Activated CD8-positive, alpha-beta memory T cell treated with anti-CD3 and anti-CD28 coated beads for 1 hour (primary cell): ENCODE measurements at regions not wholly inside any gene's neighbourhood (a gene's known extent, or its start where the extent isn't known, plus 50 kb on each side); places are given as distances from the start of the nearest gene placed in this dataset.

Experiments used
- DNase-seq, 2 donors: peaks; one replicate each; pipeline ENCODE4 v3.0.0-alpha.2; 2020; ENCODE audit warnings: low read depth in 1 of 2; ENCODE audit errors: extremely low read depth in 1 of 2

DNA sequence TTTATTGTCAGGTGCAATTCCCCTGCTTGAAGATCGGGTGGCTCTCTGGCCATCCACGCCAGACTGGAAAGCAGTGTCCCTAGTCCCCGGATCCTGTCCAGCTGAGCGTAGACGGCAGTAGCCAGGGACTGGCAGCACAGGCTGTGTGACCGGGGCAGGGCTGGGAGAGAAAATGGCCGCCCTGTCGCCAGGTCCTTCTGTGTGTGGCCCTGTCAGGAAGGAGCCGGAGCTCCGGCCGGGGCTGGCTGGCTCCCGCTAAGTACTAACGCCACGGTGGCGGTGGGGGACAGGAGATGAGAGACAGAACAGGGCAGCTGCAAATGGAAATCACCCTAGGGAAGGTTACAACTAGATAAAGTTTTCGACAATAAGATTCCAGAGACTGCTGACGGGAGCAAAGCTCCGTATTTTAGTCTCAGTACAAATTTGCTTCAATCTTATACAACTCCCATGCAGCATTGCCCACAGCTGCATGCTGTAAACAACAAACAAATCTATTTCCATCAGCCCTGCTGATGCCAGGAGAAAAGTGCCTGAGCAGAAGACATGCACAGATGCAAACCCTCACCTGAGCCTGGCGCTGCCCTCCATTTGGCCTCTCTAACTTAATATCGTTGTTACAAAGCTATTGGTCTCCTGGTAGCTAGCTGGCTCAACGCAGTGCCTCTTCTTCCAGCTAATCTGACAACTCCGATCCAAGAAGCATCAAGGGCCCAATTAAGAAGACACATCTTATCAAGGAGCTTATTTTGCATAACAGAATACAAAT lies 253.0 kb downstream of the TSHZ3 start:
- no peak for DNase-seq

DNA sequence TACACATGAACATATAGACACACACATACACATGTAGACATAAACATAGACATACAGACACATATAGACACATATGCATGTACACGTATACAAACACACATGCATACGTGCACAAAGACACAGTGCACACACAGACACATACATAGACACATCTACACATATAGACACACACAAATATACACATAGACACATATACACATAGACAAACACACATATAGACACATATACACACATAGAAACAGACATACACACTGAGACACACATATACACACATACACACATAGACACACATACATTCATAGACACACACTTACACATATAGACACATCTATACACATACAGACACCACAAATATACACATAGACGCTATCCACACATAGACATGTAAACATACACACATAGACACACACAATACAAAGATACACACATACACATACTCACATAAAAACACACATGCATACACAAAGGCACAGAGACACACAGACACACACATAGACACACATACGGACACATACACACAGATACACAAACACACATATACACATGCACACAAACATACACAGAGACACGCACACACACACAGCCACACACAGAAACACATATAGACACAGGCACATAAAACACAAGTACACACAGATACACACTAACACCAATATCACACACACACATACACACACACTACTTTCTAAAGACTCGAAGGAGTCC lies 254.0 kb downstream of the TSHZ3 start:
- no peak for DNase-seq

DNA sequence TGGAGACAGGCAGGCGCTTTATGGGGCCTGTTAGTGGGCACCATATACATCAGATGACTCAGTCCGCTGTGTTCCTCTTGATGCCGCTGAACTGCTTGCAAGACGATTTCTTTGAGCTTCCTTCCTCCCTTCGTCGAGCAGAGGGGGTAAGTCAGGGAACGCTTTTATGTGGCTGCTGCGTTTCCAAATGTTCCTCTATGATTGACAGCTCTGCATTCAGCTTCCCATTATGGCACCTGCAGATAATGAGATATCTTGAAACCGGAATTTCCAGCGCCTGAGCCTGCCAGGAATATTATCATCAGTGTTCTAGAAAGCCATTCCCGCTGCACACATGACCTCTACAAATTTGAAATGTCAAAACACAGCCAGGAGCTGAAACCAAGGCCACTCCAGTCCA lies 257.0 kb downstream of the TSHZ3 start:
- no peak for DNase-seq

DNA sequence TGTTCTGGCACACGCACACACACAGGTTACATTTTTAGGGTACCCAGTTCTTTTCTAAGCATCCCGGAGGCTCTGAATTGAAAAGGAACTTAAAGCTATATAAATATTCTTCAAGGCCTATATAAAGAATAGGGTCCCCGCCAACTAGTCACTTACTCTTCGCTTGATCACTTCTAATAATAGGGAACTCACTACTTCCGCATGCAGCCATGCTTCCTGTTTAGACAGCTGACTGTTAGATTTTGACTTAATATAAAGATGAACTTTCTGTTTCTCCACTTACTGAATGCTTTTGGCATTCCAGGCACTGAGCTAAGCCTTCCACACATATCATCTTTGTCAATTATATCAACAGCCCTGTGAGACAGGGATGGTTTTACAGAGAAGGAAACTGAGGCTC lies 259.6 kb downstream of the TSHZ3 start:
- no peak for DNase-seq

DNA sequence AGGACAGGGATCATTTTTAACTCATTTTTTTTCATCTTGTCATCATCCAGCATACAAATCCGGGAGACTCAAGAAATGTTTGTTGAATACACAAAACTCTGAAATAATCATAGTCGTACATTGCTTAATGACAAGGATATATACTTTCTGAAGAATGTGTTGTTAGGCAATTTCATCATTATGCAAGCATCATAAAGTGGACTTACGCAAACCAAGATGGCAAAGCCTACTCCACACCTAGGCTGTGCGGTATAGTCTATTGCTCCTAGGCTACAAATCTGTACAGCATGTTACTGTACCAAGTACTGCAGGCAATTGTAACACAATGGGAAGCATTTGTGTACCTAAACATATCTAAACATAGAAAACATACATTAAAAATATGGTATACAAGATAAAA lies 264.1 kb downstream of the TSHZ3 start:
- DNase-seq, result no peak

DNA sequence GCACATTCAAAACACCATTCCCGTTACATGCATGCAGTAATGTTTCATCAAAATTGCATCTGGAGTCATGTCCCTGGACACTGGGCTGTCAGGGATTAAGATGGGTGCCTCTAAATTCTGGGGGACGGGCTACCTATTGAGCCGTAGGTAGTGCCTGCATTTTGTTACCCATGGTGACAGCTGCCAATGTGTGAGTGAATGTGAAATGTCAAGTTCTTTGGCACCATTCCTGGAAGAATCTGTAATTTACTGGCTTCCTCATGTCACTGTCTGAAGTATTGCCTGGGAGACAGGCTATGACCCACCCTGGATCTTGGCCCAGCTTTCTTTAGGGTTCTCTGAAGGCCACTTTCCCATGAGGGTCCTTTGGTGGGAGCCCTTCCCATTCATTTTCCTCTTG lies 266.1 kb downstream of the TSHZ3 start:
- no peak for DNase-seq

DNA sequence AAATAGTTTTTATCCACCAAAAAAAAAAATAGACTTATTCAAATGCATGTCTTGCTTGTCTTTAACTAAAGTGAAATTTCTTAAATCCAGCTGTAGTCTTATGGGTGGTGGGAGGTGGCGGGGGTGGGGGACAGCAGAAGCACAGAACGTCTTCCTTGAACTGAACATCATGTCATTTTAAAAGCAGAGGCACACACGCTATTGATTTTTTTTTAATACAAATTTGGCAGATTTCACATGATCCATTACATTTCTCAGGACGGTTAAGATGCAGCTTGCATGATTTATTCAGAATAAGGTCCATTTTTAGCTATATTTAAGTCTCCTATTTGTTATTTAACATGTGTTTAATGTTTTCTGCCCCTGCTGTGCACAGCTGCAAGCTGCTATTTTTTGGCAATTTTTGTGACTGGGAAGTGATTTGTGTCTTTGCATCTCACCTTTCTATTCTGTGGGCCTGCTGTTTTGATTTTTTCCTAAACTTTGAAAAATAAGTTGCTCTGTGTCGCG lies 274.0 kb downstream of the TSHZ3 start:
- DNase-seq, result no peak

DNA sequence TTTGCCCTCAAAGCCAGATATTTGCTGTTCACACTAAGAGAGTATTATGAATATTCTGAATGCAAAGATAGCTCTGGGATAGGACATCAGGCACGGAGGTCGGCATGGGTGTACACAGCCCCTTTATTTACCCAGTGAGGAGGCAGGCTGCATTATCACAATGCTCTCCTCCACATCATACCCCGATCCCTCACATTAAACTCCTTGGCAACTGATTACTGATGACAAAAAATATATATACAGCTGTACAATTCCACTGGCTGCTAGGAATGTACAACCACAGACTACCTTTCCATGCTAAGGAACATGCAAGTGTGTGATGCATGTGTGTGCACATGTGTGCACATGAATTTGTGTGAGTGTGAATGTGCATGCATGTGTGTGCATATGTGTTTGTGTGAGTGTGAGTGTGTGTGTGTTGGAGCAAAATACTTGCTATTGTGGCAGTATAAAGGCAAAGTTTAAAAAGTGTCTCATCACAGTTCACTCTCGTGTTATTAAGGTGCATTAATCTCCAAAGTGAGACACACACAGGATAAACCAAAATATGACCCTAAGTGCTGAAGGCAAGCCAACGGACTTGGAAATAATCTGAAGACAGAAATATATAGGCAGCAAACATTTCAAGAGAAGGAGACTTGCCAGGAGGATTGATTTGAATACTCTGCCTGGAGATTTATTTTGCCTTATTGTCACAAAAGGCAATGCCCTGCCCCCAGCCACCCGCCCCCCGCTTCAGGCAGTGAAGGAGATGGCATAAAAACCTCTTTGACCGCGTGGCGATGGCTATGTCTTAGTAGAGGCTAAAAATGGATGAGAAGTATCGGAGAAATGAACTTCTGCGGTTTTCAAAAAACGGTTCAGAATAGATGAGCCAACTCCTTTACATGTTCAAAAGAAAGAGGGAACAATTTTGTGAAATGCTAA lies 274.8 kb downstream of the TSHZ3 start:
- DNase-seq, result no peak

DNA sequence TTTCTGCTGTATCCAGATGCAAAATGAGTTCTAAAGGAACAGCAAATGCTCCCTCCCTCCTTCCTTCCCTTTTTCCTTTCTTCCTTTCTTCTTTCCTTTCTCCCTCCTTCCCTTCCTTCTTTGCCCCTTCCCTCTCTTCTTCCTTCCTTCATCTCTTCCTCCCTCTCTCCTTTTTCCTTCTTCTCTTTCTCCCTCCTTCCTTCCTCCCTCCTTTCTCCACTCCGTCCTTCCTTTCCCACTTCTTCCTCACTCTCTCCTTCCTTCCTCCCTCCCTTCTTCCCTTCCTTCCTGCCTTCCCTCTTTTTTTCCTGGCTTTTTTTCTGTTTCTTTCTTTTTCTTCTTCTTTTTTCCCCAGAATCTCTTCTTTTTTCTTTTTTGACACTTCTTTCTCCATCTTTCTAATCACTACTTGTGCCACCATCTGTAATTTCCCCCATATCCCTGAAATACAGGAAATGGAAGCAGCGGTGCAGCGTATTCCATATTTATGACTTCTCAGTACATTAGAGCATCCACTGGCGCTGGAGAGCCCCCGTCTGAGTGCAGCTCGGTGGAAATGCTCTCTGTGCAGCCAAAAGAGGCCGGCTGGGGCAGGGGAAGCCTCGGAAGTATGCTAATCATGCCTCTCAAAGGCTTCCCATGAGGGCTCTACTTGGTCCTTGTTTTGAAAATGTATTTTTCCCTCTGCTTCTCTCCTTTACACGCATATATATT lies 275.6 kb downstream of the TSHZ3 start:
- DNase-seq, result no peak

DNA sequence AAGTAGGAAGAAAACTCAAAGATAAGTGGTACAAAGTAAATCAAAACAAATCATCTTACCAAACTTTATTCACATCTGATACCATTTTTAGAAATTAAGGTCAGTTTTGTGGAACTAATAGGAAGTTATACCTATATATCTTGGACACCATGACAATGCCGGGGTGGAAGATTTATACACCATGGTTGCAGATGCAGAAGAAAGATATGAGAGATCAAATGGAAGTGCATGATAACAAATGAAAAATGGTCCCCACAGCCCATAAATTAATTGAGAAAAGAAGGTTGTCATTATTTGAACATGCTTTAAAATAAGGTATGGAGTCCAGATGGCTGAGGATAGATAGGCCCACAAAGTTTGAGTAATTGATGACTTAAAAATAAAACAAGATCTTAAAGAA lies 276.8 kb downstream of the TSHZ3 start:
- DNase-seq, result no peak

DNA sequence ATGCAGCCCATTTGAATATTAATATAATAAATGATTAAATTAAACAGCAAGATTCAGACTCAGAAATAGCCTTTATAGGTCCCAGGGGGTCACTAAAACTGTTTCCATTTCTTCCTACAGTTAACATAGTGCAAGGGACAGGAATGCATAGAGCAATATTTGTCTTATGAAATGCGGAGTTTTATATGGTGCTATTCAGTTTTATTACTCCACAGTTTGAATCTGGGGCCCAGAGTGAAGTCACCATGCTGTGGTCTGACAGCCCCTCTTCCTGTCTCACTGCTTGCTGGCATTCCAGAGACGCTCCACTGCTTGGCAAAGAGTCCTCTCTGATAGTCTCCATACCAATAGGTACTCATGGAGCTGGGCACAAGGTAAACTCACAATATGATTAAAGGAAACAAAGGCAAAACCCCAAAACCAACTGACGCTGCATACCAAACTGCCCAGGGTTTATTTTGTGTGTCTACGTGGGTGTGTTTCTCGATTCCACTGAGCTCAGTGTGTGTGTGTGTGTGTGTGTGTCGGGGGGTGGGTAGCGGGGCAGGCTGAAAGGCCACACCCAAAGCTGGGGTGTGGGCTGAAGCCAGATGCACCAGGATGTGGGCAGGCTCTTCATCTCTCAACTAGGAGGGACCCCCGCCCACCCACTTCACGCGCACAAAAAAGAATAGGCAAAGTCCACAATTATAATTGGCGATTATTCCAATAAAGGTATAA lies 277.9 kb downstream of the TSHZ3 start:
- no peak for DNase-seq

DNA sequence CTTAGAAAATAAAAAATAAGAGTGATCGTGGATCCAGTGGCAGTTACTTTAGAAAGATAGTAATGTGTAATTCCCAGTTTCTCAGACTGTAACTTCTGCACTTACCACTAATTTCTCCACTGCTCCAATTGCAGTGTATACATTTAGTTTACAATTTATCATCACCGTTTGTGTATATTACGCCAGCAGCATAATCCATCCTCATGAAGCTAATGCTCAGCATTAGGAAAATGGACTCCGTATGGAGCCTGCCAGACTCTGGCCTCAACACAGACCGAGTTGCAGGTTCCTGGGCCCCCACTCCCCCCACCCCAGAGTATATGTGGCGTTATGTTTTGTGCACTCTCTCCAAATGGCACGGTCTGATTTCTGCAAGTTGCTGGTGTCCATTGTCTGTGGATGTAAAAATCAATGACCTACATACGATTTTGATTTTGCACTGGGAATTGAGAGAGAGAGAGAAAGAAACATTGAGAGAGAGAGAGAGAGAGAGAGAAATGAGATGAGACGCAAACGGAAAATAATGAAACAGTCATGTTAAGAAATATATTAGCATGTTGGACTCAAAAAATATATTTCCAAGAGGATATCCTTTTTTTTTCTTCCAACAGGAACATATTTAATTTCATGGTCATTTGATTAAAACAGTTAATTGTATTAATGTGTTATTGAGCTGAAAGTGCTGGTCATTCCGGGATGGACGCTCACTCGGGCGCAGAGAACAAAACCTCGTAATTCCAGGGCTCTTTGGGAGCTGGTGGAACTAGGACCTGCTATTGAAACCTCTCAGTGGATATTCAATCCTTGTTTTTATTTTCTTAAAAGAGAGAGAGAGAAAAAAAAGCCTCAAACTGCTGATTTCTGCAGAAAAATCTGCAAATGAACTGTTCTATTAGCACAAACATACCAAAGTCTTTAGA lies 278.8 kb downstream of the TSHZ3 start:
- no peak for DNase-seq

DNA sequence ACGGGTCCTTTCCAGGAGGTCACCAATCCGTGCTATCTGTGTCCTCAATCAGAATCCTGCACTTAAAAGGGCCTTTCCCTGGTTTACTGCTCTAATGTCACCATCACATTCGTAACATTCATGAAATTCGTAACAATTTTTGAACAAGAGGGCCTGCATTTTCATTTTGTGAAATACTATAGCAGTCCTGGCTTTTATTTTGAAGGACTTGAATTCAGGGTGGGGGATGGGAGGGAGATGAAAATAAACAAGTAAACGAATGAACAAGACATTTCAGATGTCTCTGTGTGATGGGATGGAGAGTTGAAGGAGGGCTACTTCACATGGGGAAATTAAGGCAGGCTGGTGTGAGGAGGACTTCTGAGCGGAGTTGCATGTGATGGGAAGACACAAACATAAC lies 281.0 kb downstream of the TSHZ3 start:
- no peak for DNase-seq

DNA sequence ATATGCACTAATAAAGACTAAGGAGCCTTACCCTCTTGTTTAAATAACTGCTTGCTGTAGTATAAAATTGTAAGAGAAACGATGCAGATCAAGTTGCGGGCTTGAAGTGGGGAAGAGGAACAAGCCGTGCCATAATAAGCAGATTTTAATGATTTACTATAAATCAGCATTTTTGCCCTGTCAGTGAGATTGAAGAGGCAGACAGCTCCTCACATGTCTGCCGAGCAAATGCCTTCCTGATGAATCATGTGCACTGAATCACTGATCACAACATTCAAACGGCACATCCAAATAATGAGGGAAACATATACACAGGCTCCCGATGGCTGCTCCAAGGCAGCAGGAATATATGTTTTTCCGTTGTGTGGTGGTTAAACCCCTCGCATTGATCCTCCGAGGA lies 282.9 kb downstream of the TSHZ3 start:
- no peak for DNase-seq

DNA sequence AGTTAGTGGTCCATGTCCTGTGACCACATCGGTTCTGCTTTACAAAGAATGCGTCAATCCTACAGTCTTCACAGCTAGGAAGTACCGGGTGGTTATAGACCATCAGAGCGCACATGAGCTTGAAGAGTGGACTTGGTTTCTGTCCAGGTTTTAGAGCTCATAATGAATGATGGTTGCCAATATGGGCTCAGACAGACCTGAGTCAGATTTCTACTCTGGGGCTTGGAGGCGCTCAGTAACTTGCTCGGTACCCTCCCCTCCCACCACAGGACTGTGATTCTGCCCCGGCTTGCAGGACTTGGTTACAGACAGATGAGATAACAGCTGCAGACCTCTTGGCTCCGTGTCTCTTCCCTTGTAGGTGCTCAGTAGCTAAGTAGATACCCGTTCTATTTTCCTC lies 284.7 kb downstream of the TSHZ3 start:
- no peak for DNase-seq

DNA sequence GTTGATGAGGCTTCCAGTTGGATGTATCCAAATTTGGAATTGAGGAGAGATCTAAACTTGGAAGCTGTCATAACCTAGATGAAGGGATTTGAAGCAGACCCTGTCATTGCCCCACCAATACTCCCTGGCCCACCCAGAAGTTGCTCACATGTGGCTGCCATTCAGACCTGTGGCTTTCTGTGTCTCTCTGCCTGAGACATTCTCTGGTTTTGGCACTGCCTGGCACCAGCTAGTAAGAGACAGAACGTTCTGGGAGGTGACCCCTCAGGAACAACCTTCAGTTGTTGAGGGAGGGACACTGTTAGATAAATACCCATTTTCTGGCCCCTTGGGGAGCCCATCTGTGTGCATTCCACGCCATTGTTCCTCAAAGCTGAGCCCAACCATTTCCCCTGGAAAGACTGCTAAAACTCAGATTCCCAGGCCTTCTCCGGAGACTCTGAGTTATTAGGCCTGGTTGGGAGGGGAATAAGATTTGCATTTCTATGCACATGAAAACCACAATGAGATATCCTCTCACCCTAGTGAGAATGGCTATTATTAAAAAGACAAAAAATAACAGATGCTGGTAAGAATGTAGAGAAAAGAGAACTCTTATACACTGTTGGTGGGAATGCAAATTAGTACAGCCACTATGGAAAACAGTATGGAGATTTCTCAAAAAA lies 290.4 kb downstream of the TSHZ3 start:
- no peak for DNase-seq

DNA sequence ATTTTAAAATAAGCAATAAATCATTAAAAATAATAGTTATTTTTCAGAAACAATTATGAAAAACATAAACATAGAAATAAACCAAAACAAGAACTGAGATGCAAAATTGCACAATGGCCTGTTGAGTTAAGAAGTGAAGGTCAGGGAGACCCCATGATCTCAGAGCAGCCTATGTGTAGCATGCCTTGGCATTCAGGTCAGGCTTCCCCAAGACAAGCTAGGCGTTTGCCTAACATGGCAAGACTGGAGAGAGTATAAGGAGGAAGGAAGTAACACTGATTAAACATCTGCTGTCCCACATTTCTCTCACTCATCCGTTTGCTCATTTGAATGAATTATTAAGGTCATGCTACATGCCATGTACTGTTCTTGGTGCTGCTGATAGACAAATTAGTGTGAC lies 291.8 kb downstream of the TSHZ3 start:
- DNase-seq, result no peak

DNA sequence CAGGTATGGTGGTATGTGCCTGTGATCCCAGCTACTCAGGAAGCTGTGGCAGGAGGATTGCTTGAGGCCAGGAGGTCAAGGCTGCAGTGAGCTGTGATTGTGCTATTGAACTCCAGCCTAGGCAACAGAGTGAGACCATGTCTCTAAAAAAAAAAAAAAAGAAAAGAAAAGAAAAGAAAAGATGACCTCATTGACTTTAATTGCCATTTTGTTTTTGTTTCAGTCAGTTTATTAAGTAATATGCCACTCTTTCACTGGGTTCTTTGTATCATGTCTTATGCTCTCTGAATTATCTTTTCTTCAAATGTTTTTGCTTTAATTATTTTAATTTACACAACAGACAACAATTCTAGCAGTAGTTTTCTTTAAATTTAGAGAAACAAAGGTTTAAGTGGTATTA lies 293.8 kb downstream of the TSHZ3 start:
- no peak for DNase-seq
